Keratinocyte (primary cell): ENCODE measurements at regions not wholly inside any gene's neighbourhood (a gene's known extent, or its start where the extent isn't known, plus 50 kb on each side); places are given as distances from the start of the nearest gene placed in this dataset.

ENCODE experiments used
- EZH2 ChIP-seq: IDR thresholded peaks from one replicate; pipeline ENCODE4 v1.6.1; 2012; ENCODE audit warnings: inconsistent platforms, mild to moderate bottlenecking, low read length, moderate library complexity
- TF ChIP-seq, protein P1 (sequence below), 3 experiments: IDR thresholded peaks in 1 of 3; conservative IDR thresholded peaks in 1 of 3; optimal IDR thresholded peaks in 1 of 3; 2 replicates in 2 of 3; 3 replicates in 1 of 3; pipeline versions ENCODE3 to v1.5.1; 2011; ENCODE audit warnings: low read length in 3 of 3, mild to moderate bottlenecking in 3 of 3, moderate library complexity in 2 of 3, control low read depth in 1 of 3, inconsistent platforms in 1 of 3; ENCODE audit not compliant: insufficient read depth in 2 of 3; ENCODE audit errors: extremely low read depth in 1 of 3

DNA sequence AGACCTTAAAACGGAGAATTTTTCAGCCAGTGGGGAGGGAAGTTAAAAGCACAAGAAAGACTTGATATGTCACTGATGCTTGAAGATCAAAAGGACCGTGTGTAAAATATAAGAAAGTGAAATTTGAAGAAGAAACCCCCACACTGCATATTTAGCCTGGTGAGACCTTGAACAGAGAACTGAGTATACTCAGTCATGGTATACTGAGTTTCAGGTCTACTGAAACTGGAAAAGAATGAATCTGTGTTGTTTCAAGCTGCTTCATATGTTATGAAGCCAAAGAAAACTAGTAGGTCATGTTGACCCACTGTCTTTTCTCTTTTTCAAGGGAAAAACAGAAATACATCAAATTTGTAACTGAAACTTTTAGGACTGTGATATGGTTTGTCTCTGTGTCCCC is 443.8 kb upstream of the GJE1 start:
- TF ChIP-seq, protein P1, sequence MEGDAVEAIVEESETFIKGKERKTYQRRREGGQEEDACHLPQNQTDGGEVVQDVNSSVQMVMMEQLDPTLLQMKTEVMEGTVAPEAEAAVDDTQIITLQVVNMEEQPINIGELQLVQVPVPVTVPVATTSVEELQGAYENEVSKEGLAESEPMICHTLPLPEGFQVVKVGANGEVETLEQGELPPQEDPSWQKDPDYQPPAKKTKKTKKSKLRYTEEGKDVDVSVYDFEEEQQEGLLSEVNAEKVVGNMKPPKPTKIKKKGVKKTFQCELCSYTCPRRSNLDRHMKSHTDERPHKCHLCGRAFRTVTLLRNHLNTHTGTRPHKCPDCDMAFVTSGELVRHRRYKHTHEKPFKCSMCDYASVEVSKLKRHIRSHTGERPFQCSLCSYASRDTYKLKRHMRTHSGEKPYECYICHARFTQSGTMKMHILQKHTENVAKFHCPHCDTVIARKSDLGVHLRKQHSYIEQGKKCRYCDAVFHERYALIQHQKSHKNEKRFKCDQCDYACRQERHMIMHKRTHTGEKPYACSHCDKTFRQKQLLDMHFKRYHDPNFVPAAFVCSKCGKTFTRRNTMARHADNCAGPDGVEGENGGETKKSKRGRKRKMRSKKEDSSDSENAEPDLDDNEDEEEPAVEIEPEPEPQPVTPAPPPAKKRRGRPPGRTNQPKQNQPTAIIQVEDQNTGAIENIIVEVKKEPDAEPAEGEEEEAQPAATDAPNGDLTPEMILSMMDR (optimal IDR thresholded peaks at IDR 0.05 in 1 of 3, IDR thresholded peaks at IDR 0.05 in 1 of 3, conservative IDR thresholded peaks at IDR 0.05 in 1 of 3; ENCODE audit: extremely low read depth in 1 of 3, insufficient read depth in 2 of 3, low read length in 3 of 3) = no peak
- no peak for TF ChIP-seq EZH2
